WI38 (cell line): ENCODE measurements at regions not wholly inside any gene's neighbourhood (a gene's known extent, or its start where the extent isn't known, plus 50 kb on each side); places are given as distances from the start of the nearest gene placed in this dataset.

ENCODE experiments used
- H3K4me3 ChIP-seq: 2 replicates; pipeline ENCODE4 v1.5.1; 2011; ENCODE audit warnings: low read depth, mild to moderate bottlenecking, control low read depth, low read length
- CTCF ChIP-seq: IDR thresholded peaks from 2 replicates; pipeline ENCODE4 v1.5.1; 2012; ENCODE audit warnings: low read depth, mild to moderate bottlenecking, control low read depth, low read length

DNA sequence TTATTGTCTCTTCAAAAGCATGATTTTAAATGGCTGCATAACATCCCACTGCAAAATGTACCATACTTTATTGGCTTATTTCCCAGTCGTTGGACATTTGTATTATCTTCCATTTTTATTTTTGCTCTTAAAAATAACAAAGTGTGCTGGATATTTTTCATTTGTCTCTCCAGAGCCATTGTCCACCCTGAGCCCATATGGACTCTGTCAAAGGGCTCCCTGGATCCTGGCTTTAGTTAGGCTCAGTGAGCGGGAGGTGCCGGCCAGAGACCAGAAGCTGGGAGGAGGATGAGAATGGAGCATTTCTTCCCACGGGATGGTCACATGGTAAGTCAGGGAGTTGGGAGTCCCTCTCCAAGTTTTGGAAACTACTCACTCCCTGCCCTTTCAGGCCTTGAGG is 296.9 kb downstream of the NUAK1 start:
- TF ChIP-seq CTCF, result no peak
- no peak overlapping the region for H3K4me3 ChIP-seq

- TF ChIP-seq CTCF, result no peak
- H3K4me3 ChIP-seq, result no peak overlapping the region
Measured at GRCh38 chr12:105843561-105843960, 295.2 kb downstream of the NUAK1 start.

DNA sequence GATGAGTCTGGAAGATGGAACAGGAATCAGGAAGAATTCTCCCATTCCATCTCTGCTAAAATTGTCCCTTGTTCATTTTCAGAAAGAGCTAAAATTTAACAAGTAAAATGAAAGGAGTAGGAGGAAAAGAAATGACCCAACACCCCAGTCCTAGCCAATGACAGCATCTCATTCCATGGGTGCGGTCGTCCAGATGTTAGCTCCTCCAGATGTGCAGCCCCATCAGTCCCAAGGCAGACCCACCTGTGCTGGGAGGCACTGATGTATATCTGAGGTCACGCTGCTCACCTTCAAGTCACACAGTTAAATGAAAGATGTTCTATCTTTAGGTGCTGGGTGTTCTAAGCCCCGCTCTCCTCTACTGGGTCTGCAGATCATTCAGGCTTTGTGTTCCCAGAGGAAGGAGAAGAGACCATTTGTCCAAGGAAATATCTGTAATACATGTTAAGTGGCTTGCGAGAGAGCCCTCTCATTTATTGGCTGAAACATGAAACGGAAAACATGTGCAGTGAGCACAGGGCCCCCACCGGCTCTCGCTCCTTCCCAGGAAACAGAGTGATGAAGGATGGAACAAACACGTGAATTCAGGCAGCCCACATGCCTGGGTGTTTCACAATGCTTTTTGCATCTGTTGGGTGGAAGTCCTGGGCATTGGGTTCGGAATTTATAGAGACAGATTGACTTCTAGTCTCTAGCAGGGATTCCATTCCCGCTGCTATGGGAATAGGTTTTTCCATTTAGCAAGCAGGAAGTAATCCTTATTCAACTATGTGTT is 294.6 kb downstream of the NUAK1 start:
- H3K4me3 ChIP-seq, result no peak overlapping the region
- no peak for TF ChIP-seq CTCF

- no peak overlapping the region for H3K4me3 ChIP-seq
- TF ChIP-seq CTCF, result no peak
Measured at GRCh38 chr12:105846331-105846730, 292.4 kb downstream of the NUAK1 start.

- TF ChIP-seq CTCF, result no peak
Measured at GRCh38 chr12:105847068-105847467, 291.7 kb downstream of the NUAK1 start.

GRCh38 chr12:105848286-105848685 is 290.5 kb downstream of the NUAK1 start:
- TF ChIP-seq CTCF, result no peak
- H3K4me3 ChIP-seq, result no peak overlapping the region

More at GRCh38 chr12:105847068-105847467, 291.7 kb downstream of the NUAK1 start:
- no peak overlapping the region for H3K4me3 ChIP-seq

- TF ChIP-seq CTCF, result no peak
- H3K4me3 ChIP-seq, result no peak overlapping the region
Measured at GRCh38 chr12:105850103-105850968, 288.4 kb downstream of the NUAK1 start.
